Nephron (organoid): ENCODE measurements at regions not wholly inside any gene's neighbourhood (a gene's known extent, or its start where the extent isn't known, plus 50 kb on each side); places are given as distances from the start of the nearest gene placed in this dataset.
A peak's percentile ranks its signal among the peaks of the same experiment; 100 is the strongest.

Experiments used
- H3K27ac Mint-ChIP-seq, 3 experiments: 2 replicates each; pipeline ENCODE4 v1.8.0; 2020; ENCODE audit warnings: mixed read lengths in 3 of 3, mild to moderate bottlenecking in 2 of 3, moderate library complexity in 1 of 3
- H3K27me3 Mint-ChIP-seq: 2 replicates; pipeline ENCODE4 v1.8.0; 2021; ENCODE audit warnings: low read depth, mild to moderate bottlenecking, moderate library complexity, mixed read lengths
- H3K36me3 Mint-ChIP-seq: 2 replicates; pipeline ENCODE4 v1.8.0; 2020; ENCODE audit warnings: low read depth, mixed read lengths
- H3K4me1 Mint-ChIP-seq: 2 replicates; pipeline ENCODE4 v1.8.0; 2020; ENCODE audit warnings: mixed read lengths
- H3K4me3 Mint-ChIP-seq, 3 experiments: 2 replicates each; pipeline ENCODE4 v1.8.0; 2020; ENCODE audit warnings: mild to moderate bottlenecking in 3 of 3, mixed read lengths in 3 of 3, moderate library complexity in 2 of 3
- H3K9me3 Mint-ChIP-seq: 2 replicates; pipeline ENCODE4 v1.8.0; 2020; ENCODE audit warnings: mixed read lengths
- CTCF ChIP-seq, 3 experiments: fragments of 200-600 bp; sonication (generic); IDR thresholded peaks; one replicate each; pipeline ENCODE4 v1.5.0; 2021; ENCODE audit warnings: antibody characterized with exemption in 3 of 3; ENCODE audit not compliant: unreplicated experiment in 3 of 3

GRCh38 chr3:124163689-124164088 lies 171.8 kb upstream of the ROPN1 start:
- Mint-ChIP-seq H3K36me3 (no peaks in the 10 kb centered on the region), H3K27me3 (no peaks in the 10 kb centered on the region), H3K4me3 (no peak overlapping the region), H3K9me3 (no peaks in the 10 kb centered on the region), H3K27ac (peak overlapping the region in 1 of 3 experiments; percentile 11), H3K4me1 (peaks cover 15% of the 10 kb centered on the region)
- TF ChIP-seq CTCF (IDR thresholded peaks at IDR 0.05; ENCODE audit: unreplicated experiment in 3 of 3): no peak

GRCh38 chr3:124168271-124168670 lies 176.3 kb upstream of the ROPN1 start:
- no peak overlapping the region for H3K27ac Mint-ChIP-seq
- H3K4me1 Mint-ChIP-seq: peaks cover 24% of the 10 kb centered on the region
- peaks cover 4% of the 10 kb centered on the region for H3K36me3 Mint-ChIP-seq
- TF ChIP-seq CTCF (IDR thresholded peaks at IDR 0.05; ENCODE audit: unreplicated experiment in 3 of 3): no peak
- H3K27me3 Mint-ChIP-seq: no peaks in the 10 kb centered on the region
- H3K9me3 Mint-ChIP-seq: no peaks in the 10 kb centered on the region
- no peak overlapping the region for H3K4me3 Mint-ChIP-seq

GRCh38 chr3:124172283-124172682 lies 180.4 kb upstream of the ROPN1 start:
- Mint-ChIP-seq H3K27me3 (no peaks in the 10 kb centered on the region), H3K36me3 (peaks cover 7% of the 10 kb centered on the region), H3K4me1 (peaks cover 43% of the 10 kb centered on the region), H3K27ac (peak overlapping the region; percentile 79 to 92 (median 84)), H3K4me3 (no peak overlapping the region), H3K9me3 (no peaks in the 10 kb centered on the region)
- no peak for TF ChIP-seq CTCF (IDR thresholded peaks at IDR 0.05; ENCODE audit: unreplicated experiment in 3 of 3)

GRCh38 chr3:124172816-124173215 lies 180.9 kb upstream of the ROPN1 start:
- peak overlapping the region; percentile 78 to 92 (median 84) for H3K27ac Mint-ChIP-seq
- no peak overlapping the region for H3K4me3 Mint-ChIP-seq
- H3K4me1 Mint-ChIP-seq: peaks cover 43% of the 10 kb centered on the region
- H3K9me3 Mint-ChIP-seq: no peaks in the 10 kb centered on the region
- no peaks in the 10 kb centered on the region for H3K27me3 Mint-ChIP-seq
- no peak for TF ChIP-seq CTCF (IDR thresholded peaks at IDR 0.05; ENCODE audit: unreplicated experiment in 3 of 3)
- H3K36me3 Mint-ChIP-seq: peaks cover 7% of the 10 kb centered on the region

- TF ChIP-seq CTCF (IDR thresholded peaks at IDR 0.05; ENCODE audit: unreplicated experiment in 3 of 3): no peak
- peak overlapping the region; percentile 84 to 95 (median 90) for H3K27ac Mint-ChIP-seq
- peaks cover 43% of the 10 kb centered on the region for H3K4me1 Mint-ChIP-seq
- H3K27me3 Mint-ChIP-seq: no peaks in the 10 kb centered on the region
- peak overlapping the region in 1 of 3 experiments; percentile 13 for H3K4me3 Mint-ChIP-seq
- H3K9me3 Mint-ChIP-seq: no peaks in the 10 kb centered on the region
- peaks cover 7% of the 10 kb centered on the region for H3K36me3 Mint-ChIP-seq
These were observed 182.6 kb upstream of the ROPN1 start for GRCh38 chr3:124174476-124174875.
